DMS114 treated with DMSO at 0.1 percent for 48 hours (cell line): ENCODE measurements at regions not wholly inside any gene's neighbourhood (a gene's known extent, or its start where the extent isn't known, plus 50 kb on each side); places are given as distances from the start of the nearest gene placed in this dataset.

Experiments used
- DNase-seq: peaks from one replicate; lab custom pipeline; 2025; ENCODE audit not compliant: unreplicated experiment; lab: John Stamatoyannopoulos, UW

- DNase-seq: no peak
Measured at GRCh38 chr16:86632206-86632605, 53.9 kb downstream of the FOXL1 start.

- DNase-seq: no peak
Measured at GRCh38 chr16:86632944-86633343, 54.6 kb downstream of the FOXL1 start.

- DNase-seq: no peak
Measured at GRCh38 chr16:86634292-86634691, 55.9 kb downstream of the FOXL1 start.

- no peak for DNase-seq
Measured at GRCh38 chr16:86635176-86635876, 57.0 kb downstream of the FOXL1 start.

- DNase-seq: no peak
Measured at GRCh38 chr16:86635926-86636325, 57.6 kb downstream of the FOXL1 start.

GRCh38 chr16:86637744-86638143 is 59.4 kb downstream of the FOXL1 start:
- no peak for DNase-seq

- DNase-seq: no peak
Measured at GRCh38 chr16:86638642-86639041, 60.3 kb downstream of the FOXL1 start.

- no peak for DNase-seq
Measured at GRCh38 chr16:86639354-86639753, 61.0 kb downstream of the FOXL1 start.

GRCh38 chr16:86640265-86640843 is 62.0 kb downstream of the FOXL1 start:
- DNase-seq: no peak

- DNase-seq: no peak
Measured at GRCh38 chr16:86642087-86642486, 63.7 kb downstream of the FOXL1 start.

GRCh38 chr16:86643671-86644070 is 65.3 kb downstream of the FOXL1 start:
- DNase-seq: no peak

GRCh38 chr16:86647561-86647960 is 69.2 kb downstream of the FOXL1 start:
- no peak for DNase-seq

GRCh38 chr16:86649875-86650274 is 71.5 kb downstream of the FOXL1 start:
- DNase-seq: no peak

GRCh38 chr16:86651013-86651627 is 72.8 kb downstream of the FOXL1 start:
- DNase-seq: no peak

GRCh38 chr16:86651823-86652222 is 73.5 kb downstream of the FOXL1 start:
- no peak for DNase-seq

GRCh38 chr16:86653285-86654006 is 75.1 kb downstream of the FOXL1 start:
- DNase-seq: no peak

- DNase-seq: no peak
Measured at GRCh38 chr16:86657972-86658371, 79.6 kb downstream of the FOXL1 start.

- DNase-seq: no peak
Measured at GRCh38 chr16:86660623-86661022, 82.3 kb downstream of the FOXL1 start.

GRCh38 chr16:86661706-86662105 is 83.4 kb downstream of the FOXL1 start:
- no peak for DNase-seq

- no peak for DNase-seq
Measured at GRCh38 chr16:86662195-86662594, 83.8 kb downstream of the FOXL1 start.

GRCh38 chr16:86662740-86663139 is 84.4 kb downstream of the FOXL1 start:
- no peak for DNase-seq
